ENCODE measurements at regions not wholly inside any gene's neighbourhood (a gene's known extent, or its start where the extent isn't known, plus 50 kb on each side); places are given as distances from the start of the nearest gene placed in this dataset.
"Not testable (repeated sequence)": the region's sequence is repeated elsewhere in the genome, so short reads cannot be mapped to it uniquely, and the experiment has no call there.

DNA sequence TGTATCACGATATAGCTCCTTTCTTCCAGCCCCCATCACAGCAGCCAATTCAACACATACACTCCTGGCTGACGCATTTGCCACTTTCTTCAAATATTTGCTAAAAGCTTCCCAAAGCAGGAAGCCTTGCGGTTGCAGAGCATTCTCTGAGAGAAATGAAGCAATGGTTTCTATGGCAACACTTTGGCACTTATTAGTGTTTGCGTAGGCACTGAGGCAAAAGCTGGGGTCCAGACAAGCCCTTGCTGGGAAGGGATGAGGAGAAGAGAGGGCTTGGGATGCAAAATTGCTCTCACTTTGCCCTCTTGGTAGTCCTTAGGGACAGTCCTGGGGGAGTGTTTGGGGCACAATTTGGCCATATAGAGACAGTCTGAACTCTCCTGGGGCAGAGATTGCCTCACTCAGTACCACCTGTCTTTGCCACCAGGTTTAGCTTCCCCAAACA is 55.0 kb upstream of the PAK3 start:
- DNase-seq (ENCODE audit: low spot score), result peak; percentile 52

- DNase-seq (ENCODE audit: low spot score), result peak; percentile 16
Measured at GRCh38 chrX:111040377-111041017, 55.5 kb upstream of the PAK3 start.

GRCh38 chrX:111039606-111040005 is 56.4 kb upstream of the PAK3 start:
- DNase-seq (ENCODE audit: low spot score), result no peak

DNA sequence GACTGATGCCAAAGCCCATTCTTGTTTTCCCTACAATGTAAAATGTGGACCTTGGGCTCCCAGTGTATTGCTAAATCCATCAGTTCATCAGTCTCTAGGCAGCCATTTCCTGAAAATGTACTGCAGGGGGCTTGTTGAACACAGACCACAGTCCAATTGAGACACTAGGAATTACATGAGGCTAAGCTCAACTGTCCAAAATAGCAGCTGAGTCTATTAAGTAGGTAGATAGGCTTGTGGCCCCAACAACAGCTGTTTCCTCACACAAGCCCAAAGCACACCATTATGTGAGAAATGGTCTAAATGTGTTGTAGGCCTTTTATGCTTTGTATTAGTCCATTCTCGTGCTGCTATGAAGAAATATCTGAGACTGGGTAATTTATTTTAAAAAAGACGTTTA is 60.0 kb upstream of the PAK3 start:
- no peak for DNase-seq (ENCODE audit: low spot score)

- DNase-seq (ENCODE audit: low spot score), result no peak
Measured at GRCh38 chrX:111035256-111035655, 60.7 kb upstream of the PAK3 start.

- not testable (repeated sequence) for DNase-seq (ENCODE audit: low spot score)
Measured at GRCh38 chrX:111022998-111023397, 73.0 kb upstream of the PAK3 start.

DNA sequence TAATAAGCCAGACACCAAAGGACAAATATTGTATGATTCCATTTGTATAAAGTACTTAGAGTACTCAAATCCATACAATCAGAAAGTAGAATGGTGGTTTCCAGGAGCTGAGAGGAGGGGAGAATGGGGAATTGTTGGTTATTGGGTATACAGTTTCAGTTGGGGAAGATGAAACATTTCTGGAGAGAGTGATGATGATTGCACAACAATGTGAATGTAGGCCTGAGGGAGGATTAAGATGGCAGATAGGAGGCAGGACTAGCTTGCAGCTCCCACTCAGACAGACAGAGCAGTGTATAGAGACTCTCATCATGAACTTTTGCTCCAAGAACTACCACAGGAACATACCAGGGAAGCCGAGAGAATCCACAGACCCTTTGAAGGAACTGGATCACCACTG is 75.7 kb upstream of the PAK3 start:
- DNase-seq (ENCODE audit: low spot score), result no peak

DNA sequence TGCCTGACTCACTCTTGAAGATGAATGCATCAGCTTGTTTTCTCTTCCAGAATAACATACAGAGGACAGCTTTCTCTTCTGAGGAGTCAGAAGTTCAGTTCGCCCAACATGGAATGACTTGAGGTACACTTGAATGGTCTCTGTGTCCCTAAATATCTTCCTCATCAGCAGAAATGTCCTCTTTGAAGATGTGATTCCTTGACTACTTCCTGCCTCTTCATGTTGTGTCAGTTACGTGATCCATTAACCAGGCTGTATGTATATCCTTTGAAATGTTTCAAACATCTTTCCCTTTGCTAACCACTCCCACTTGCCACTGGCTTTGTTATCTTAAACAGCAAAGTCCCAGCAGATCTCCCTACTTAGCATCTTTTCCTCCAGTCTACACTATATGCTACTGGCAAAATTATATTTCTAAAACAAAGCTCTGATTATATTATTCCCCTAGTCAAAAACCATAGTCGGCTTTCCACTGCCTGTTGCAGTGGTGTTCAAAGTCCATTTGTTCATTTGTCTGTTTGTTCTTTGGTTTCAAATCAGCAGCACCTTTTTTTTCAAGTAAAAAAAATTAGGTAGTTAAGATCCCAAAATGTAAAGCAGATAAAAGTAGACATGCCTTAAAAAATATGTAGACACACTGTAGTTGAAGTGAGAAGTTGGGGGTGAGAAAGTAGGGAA is 82.1 kb upstream of the PAK3 start:
- DNase-seq (ENCODE audit: low spot score), result no peak

GRCh38 chrX:111010111-111010510 is 85.9 kb upstream of the PAK3 start:
- no peak for DNase-seq (ENCODE audit: low spot score)

GRCh38 chrX:111009256-111009655 is 86.7 kb upstream of the PAK3 start:
- no peak for DNase-seq (ENCODE audit: low spot score)

- no peak for DNase-seq (ENCODE audit: low spot score)
Measured at GRCh38 chrX:111008126-111008525, 87.9 kb upstream of the PAK3 start.

DNA sequence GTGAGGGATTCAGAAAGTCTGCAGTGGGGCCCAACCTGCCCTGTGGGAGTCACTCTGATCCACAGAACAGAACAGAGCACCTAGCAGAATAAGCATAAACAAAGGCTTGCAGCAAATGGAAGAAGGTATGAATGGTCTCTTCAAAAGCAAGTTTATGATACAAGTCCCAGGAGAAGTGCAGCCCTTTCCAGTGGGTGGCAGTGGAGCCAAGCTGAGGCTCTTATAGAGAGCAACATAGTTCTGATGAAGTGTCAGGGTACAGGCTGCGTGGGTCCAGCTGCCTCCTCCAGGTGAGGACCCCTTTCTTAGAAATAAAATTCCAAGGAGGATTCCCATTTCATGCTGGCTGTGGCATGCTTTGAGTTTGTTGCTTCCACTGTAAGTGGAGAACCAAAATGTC is 88.8 kb upstream of the PAK3 start:
- no peak for DNase-seq (ENCODE audit: low spot score)

DNA sequence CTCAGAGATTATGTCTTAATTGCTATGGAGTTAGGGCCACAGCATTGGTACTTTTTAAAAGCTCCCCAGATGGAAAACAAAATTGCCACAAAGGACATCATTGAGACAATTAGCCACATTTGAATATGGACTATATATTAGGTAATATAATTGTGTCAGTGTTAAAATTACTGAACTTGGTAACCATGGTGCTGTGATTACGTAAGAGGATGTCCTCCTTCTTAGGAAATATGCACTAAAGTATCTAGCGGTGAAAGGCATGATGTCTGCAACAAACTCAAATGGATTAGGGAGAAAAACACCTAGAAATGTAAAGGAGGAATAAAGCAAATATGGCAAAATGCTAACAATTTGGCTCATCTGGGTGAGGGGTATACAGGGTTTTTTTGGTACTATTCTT is 89.9 kb upstream of the PAK3 start:
- no peak for DNase-seq (ENCODE audit: low spot score)

DNA sequence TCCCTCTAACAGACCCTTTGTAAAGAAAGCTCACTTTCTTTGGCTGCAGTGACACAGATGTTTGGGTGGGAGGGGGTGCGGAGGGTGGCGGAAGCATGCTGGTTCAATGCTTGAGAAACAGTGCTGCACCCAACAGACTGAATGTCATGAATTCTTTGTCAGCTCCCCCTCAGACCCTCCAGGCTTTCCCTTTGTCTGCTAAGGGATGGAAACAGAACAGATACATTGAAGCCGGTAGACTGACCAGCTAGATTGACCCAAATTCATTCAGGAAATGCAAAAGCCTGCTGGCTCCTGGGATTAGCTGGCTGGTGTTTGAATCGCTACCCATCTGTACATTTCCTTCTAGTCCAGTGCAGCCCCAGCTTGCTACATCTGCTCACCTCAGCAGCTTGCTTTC is 90.8 kb upstream of the PAK3 start:
- no peak for DNase-seq (ENCODE audit: low spot score)

DNA sequence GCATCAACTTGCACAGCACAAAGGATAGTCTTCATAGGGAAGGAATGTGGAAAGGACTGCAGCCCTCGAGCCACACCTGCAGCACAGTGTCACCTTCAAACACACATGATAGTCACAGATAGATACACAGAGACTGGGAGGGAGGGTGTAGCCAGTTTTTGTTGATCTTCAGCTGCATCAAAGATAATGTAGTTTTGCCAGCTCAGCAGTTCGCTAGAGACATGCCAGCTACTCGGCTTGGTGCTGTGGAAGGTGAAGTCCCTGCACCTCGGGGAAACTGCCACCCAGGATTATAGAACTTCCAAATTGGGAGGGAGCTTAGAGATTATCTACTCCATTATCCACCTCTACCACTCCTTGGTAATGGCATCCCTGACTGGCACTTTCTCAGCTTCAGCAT is 92.9 kb upstream of the PAK3 start:
- DNase-seq (ENCODE audit: low spot score), result no peak

GRCh38 chrX:110992611-110993010 is 103.4 kb upstream of the PAK3 start:
- DNase-seq (ENCODE audit: low spot score), result peak; percentile 0

GRCh38 chrX:110989869-110990268 is 106.1 kb upstream of the PAK3 start:
- no peak for DNase-seq (ENCODE audit: low spot score)

- no peak for DNase-seq (ENCODE audit: low spot score)
Measured at GRCh38 chrX:110989447-110989846, 106.5 kb upstream of the PAK3 start.

GRCh38 chrX:110987292-110987691 is 108.7 kb upstream of the PAK3 start:
- DNase-seq (ENCODE audit: low spot score), result no peak

DNA sequence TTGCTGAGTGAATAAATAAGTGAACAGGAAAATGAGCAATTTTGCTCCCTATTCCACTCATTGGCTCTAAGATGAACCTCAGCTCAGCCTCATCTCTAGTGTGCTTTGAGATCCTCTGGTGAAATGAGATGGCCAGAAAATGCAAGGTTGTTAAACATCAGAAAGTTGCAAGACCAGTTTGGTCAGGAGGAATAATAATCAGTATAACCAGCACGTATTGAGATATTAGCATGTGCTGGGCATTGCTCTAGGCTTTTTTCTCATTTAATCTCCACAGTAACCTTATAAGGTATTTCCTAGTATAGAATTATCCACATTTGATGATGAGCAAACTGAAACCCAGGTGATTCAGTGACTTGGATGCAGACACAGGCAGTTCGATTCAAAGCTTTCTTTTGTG is 110.5 kb upstream of the PAK3 start:
- DNase-seq (ENCODE audit: low spot score), result no peak

- DNase-seq (ENCODE audit: low spot score), result no peak
Measured at GRCh38 chrX:110983024-110983423, 113.0 kb upstream of the PAK3 start.

- no peak for DNase-seq (ENCODE audit: low spot score)
Measured at GRCh38 chrX:110966839-110967238, 129.2 kb upstream of the PAK3 start.

DNA sequence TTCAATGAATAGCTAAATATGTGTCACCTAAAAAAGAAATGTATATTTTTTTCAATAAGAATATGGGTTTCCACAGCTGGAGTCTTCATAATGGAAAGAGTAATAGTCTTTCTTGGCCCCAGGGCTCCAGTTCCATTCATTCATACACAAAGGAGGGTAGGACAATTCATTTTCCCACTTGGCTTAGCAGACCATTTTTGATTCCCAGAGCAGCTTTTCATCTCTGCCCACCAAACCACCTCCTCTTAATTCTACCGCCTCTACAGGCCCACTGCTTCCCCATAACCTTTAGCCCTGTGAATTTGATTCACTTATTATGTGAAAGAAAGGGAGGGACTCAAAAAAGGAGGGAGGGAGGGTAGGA is 129.9 kb upstream of the PAK3 start:
- DNase-seq (ENCODE audit: low spot score), result no peak

Data from A172 (cell line).